ENCODE measurements at regions not wholly inside any gene's neighbourhood (a gene's known extent, or its start where the extent isn't known, plus 50 kb on each side); places are given as distances from the start of the nearest gene placed in this dataset.
"Not testable (repeated sequence)": the region's sequence is repeated elsewhere in the genome, so short reads cannot be mapped to it uniquely, and the experiment has no call there.

- no peak for DNase-seq (ENCODE audit: low read depth)
These were observed 856.7 kb downstream of the PCDH17 start for GRCh38 chr13:58488251-58488650.

- DNase-seq (ENCODE audit: low read depth) = no peak
These were observed 864.1 kb downstream of the PCDH17 start for GRCh38 chr13:58495668-58496067.

GRCh38 chr13:58500938-58501337, 869.4 kb downstream of the PCDH17 start:
- no peak for DNase-seq (ENCODE audit: low read depth)

GRCh38 chr13:58504202-58504700, 872.7 kb downstream of the PCDH17 start:
- not testable (repeated sequence) for DNase-seq (ENCODE audit: low read depth)

- DNase-seq (ENCODE audit: low read depth) = not testable (repeated sequence)
These were observed 873.8 kb downstream of the PCDH17 start for GRCh38 chr13:58505262-58505920.

- DNase-seq (ENCODE audit: low read depth) = no peak
These were observed 896.8 kb downstream of the PCDH17 start for GRCh38 chr13:58528351-58528750.

- no peak for DNase-seq (ENCODE audit: low read depth)
These were observed 900.1 kb downstream of the PCDH17 start for GRCh38 chr13:58531614-58532013.

- DNase-seq (ENCODE audit: low read depth) = no peak
These were observed 911.0 kb downstream of the PCDH17 start for GRCh38 chr13:58542530-58542929.

GRCh38 chr13:58547419-58547818, 915.9 kb downstream of the PCDH17 start:
- no peak for DNase-seq (ENCODE audit: low read depth)

GRCh38 chr13:58566176-58566575, 934.6 kb downstream of the PCDH17 start:
- DNase-seq (ENCODE audit: low read depth) = no peak

GRCh38 chr13:58573743-58574142, 942.2 kb downstream of the PCDH17 start:
- no peak for DNase-seq (ENCODE audit: low read depth)

GRCh38 chr13:58574791-58575190, 943.2 kb downstream of the PCDH17 start:
- DNase-seq (ENCODE audit: low read depth) = no peak

GRCh38 chr13:58579468-58579867, 947.9 kb downstream of the PCDH17 start:
- no peak for DNase-seq (ENCODE audit: low read depth)

- DNase-seq (ENCODE audit: low read depth) = no peak
These were observed 952.4 kb downstream of the PCDH17 start for GRCh38 chr13:58583966-58584365.

GRCh38 chr13:58584610-58585009, 953.1 kb downstream of the PCDH17 start:
- no peak for DNase-seq (ENCODE audit: low read depth)

- no peak for DNase-seq (ENCODE audit: low read depth)
These were observed 955.6 kb downstream of the PCDH17 start for GRCh38 chr13:58587183-58587582.

- DNase-seq (ENCODE audit: low read depth) = no peak
These were observed 960.5 kb downstream of the PCDH17 start for GRCh38 chr13:58592052-58592451.

- no peak for DNase-seq (ENCODE audit: low read depth)
These were observed 961.2 kb downstream of the PCDH17 start for GRCh38 chr13:58592786-58593185.

GRCh38 chr13:58594747-58595600, 963.4 kb downstream of the PCDH17 start:
- DNase-seq (ENCODE audit: low read depth) = no peak

GRCh38 chr13:58597552-58597951, 966.0 kb downstream of the PCDH17 start:
- no peak for DNase-seq (ENCODE audit: low read depth)

- no peak for DNase-seq (ENCODE audit: low read depth)
These were observed 966.7 kb downstream of the PCDH17 start for GRCh38 chr13:58598241-58598640.

GRCh38 chr13:58611117-58611516, 979.6 kb downstream of the PCDH17 start:
- no peak for DNase-seq (ENCODE audit: low read depth)
